GM18508 (cell line): ENCODE measurements at regions not wholly inside any gene's neighbourhood (a gene's known extent, or its start where the extent isn't known, plus 50 kb on each side); places are given as distances from the start of the nearest gene placed in this dataset.
A peak's percentile ranks its signal among the peaks of the same experiment; 100 is the strongest.

Experiments
- ATAC-seq: cut with Tn5 transposase; IDR thresholded peaks from one replicate; pipeline ENCODE4 v1.9.1; 2021; ENCODE audit warnings: moderate number of reproducible peaks; ENCODE audit not compliant: insufficient read depth, unreplicated experiment

DNA sequence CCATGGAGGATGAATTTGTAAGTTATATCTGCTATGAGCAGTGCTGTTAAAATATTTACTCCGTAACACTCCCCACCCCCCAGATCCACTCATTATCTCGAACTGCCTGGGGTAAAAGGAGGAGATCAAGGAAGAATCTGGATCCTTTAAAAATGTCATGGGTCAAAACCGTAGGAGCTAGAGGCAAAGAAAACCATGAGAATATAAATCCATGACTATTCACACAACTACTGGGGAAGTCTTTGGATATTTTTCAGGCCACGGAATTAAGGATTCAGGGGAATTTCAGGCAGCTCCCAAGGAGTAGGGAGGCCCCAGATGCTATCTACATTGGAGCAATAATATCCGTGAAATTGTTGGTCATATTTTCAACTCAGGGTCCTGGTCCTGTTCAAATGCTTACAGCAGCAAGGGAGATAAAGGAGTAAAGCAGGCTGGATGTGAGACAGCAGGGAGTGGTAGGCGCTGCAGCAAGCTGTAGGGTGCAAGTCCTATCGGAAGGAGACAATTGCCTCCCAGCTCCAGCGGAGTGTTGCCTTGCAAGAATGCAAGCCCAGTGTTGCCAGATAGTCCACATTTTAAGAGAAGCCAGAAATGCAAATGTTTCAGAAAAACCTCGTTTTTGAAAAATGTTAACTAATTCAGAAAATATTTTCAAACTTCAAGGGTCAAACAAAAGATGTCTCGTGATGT lies 116.2 kb upstream of the KIT start:
- ATAC-seq: no peak

DNA sequence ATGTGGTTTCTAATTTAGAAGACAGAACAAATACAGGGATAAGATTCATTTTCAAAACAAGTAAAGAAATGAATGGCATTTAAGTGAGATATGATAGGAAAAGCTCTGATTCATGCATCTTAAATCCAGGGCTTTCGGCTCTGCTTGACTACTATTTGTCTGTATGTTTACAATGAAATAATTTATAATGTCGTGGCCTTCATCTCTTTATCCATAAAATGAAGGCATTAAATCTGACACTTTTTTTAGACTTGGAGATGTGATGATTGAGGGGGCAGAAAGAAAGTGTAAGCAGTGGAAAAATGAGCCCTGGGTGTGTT lies 115.7 kb upstream of the KIT start:
- no peak for ATAC-seq

DNA sequence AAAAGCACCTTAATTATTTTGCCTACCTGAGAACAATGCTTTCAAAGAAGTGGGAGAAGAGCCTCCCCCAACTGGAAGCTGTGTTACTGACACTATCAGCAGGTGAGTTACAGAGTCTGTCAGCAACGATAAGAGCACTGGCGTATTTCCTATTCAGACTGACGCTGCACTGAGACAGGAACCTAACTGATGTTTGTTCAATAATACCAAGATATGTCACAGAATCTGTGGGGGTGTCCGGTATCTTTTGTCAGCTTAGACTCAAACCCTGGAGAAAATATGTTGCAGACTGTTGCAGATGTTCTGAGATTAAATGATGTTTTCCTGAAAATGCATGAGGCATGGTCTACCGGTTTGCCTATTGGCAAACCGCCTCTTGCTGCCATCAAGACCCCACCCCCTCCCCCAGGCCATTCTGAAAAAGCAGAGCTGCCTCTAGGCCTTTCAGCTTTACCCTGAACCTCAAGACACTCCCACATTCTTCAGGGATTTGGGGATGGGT lies 115.2 kb upstream of the KIT start:
- ATAC-seq: no peak

- ATAC-seq: no peak
Observed at GRCh38 chr4:54543088-54543795, 114.5 kb upstream of the KIT start.

DNA sequence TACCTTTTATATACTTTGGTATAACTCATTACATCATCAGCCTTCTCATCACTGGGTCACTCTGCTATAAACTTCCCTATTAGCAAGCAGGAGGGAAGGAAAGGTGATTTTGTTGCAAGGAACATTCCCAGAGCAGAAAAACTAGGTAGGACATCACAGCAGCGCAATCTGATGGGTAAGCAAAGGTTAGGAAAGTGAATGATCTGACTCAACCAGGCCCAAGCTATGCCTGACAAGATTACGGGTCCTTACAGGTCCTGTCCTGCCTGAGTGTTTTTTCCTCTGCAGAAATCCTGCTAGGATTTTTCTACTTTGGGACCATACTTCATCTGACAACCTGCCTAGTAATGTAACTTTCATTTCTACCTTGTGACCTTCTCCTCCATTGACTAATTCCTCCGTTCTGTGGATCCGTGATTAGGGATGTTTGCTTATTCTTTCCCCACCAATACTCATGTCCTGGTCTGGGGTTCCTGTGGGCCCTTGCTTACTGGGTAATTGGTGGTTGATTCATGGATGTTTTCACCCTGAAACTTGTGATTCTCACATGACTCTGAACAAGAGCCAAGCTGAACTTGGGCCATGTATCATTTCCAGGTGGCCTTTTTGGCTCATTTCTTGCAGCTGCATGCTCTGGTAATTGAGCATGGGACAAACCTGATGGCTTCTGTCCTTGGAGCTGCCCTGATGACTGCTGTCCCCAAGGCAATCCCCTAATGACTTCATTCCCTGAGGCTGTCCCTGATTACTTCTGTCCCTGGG lies 111.9 kb upstream of the KIT start:
- ATAC-seq: no peak

GRCh38 chr4:54547299-54548097 lies 110.3 kb upstream of the KIT start:
- ATAC-seq: peak; percentile 56

DNA sequence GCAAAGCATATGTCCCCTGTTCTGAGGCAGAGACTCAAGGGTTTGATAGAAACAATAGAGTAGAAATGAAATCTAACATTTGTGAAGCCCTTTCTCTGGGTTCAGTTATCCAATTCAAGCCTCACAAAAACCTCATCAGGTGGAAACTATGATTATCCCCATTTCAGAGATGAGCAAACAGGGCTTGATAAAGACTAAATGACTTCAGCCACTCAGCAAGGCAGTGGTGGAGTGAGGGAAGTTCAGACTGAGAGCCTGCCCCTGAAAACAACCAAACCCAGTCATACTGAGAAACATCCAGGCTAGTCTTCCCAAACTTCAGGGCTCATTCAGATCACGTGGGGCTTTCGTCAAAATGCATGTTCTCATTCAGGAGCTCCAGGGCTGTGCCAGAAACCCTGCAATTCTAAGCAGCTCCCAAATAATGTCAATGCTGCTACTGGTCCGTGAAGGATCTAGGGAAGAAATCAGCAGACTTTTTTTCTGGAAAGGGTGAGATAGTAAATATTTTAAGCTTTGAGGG lies 109.6 kb upstream of the KIT start:
- peak; percentile 19 for ATAC-seq

DNA sequence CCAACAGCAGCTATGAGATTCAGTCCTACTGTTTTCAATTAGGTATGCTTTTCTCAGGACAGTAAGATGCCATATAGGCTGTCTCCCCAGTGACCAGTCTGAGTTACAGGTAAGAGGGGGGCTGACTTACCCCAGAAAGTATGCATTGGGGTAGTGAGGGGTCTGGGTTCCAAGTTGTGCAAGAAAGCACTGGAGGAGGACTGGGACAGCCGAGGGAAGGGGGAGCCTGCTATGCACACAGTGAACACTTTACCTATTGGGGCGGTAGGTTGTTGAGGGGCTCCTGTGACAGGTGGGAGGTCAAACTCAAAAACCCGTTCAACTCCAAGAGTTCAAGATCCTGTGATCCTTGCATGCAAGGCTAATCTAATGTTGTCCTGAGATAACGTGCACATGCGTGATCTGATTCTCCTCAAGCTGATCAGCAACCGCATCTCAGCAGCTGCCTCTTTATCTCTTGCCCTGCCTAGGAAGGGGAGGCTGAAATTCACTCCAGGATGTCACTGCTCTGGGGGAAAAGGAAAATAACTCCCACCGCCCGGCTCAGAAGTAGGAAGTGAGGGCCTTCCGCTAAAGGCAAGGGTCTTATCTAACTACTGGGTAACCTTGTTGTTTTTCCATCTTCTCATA lies 108.8 kb upstream of the KIT start:
- ATAC-seq: no peak

DNA sequence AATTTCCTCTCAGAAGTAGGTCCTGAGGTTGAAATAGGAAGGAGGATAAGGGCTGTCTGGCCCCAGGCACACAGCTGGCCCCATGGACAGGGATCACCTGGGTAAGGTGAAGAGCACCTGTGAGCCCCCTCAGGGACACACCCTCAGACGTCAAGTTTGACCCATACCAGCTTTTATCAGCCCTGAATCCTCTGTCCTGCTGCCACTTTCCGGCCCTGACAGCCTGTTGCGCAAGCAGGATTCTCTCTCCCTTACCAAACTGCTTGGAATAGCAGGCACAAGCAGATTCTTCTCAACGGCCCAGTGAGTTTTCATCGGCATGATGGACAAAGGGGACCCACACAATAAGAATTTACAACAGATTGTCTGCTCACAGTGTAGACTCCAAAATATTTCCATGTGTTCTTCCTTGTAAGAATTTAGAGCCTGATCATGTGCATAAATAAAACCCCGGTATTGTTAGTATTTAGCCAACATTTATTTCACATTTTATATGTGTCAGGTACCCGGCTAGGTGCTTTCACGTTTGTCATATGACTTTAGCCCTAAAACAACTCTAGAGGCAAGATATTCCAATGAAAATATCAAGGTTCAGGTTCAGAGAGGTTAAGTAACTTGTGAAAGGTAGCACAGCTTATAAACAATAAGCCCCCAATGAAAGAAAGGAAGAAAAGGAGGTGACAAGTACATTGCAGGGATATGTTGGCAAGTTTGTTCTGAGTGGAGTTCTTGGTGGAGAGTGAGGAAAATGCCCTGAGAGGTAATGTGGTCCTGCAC lies 107.2 kb upstream of the KIT start:
- ATAC-seq: no peak

DNA sequence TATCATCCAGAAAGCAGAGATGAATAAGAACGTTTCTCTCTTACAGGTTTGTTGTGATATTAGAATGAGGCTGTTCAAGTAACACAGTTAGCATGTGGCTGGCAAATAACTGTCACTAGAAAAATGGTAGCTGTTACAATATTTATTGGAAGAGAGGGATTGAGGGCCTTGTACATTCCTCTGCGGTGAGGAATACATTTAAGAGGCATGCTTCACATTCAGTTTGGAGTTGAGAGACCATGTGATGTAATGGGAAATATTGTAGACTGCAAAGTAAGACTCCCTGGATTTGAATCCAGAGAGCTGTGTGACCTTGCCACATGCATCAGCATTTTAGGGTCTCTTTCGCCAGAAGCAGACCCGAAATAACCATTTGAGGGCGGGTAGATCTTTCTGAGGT lies 104.8 kb upstream of the KIT start:
- ATAC-seq: no peak

- no peak for ATAC-seq
Observed at GRCh38 chr4:54554339-54554990, 103.3 kb upstream of the KIT start.

GRCh38 chr4:54556051-54556450 lies 101.7 kb upstream of the KIT start:
- ATAC-seq: no peak

- no peak for ATAC-seq
Observed at GRCh38 chr4:54556587-54556986, 101.2 kb upstream of the KIT start.

GRCh38 chr4:54558889-54559677 lies 98.7 kb upstream of the KIT start:
- no peak for ATAC-seq

DNA sequence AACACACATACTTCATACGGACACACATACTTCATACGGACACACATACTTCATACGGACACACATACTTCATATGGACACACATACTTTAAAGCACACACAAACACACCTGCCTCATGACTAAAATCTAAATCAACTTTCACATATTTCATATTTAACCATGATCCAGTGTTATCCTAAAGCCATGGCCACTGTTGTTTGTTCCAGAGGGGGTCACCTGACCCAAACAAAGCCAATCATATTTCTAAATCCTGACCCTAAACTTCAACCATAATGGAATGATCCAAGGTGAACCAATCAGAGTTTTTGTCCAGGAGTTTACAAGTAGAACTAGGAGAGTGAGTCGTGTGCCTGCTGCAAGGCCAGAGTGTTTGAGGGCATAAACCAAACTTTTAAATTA lies 97.2 kb upstream of the KIT start:
- no peak for ATAC-seq

DNA sequence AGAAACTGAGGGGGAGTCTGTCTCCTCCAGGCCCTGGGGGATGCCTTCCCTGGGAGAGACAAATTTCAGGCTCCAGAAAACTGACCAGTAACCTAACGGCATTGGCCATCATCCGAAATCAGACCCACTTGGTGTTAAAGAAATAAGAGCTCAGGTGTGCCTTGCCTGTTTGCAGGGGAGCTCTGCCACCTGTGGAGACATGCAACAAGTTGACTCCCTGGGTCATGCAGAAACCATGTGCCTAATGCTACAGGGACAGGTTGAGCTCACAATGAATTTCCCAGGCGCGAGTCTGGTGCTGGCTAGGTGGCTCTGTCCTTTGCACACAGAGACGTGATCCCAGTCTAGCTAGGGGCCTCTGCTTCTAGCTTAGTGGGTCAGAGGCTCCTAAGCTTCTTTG lies 95.8 kb upstream of the KIT start:
- ATAC-seq: no peak

- peak; percentile 85 for ATAC-seq
Observed at GRCh38 chr4:54566608-54567007, 91.1 kb upstream of the KIT start.

GRCh38 chr4:54567327-54567726 lies 90.4 kb upstream of the KIT start:
- ATAC-seq: no peak
